OCI-LY1 (cell line): ENCODE measurements at regions not wholly inside any gene's neighbourhood (a gene's known extent, or its start where the extent isn't known, plus 50 kb on each side); places are given as distances from the start of the nearest gene placed in this dataset.

Source experiments
- H2AFZ ChIP-seq: fragments of 200-600 bp; sonication (generic), shearing (Covaris generic); 2 replicates; pipeline ENCODE4 v1.6.0; 2014; ENCODE audit warnings: antibody characterized with exemption, mild to moderate bottlenecking, low read length
- H3F3A ChIP-seq: fragments of 200-600 bp; sonication (generic), shearing (Covaris generic); 2 replicates; pipeline ENCODE4 v1.6.0; 2014; ENCODE audit warnings: mild to moderate bottlenecking, antibody characterized with exemption, low read length, moderate library complexity; ENCODE audit not compliant: insufficient read depth
- H3K27ac ChIP-seq: fragments of 200-600 bp; sonication (generic); 2 replicates; pipeline ENCODE4 v1.5.1; 2014; ENCODE audit warnings: low read length, mixed run types, mild to moderate bottlenecking, low read depth; ENCODE audit not compliant: poor library complexity, severe bottlenecking
- H3K27me3 ChIP-seq: fragments of 200-600 bp; sonication (generic); 2 replicates; pipeline ENCODE4 v1.6.0; 2014; ENCODE audit warnings: antibody characterized with exemption, mild to moderate bottlenecking, low read length, moderate library complexity; ENCODE audit not compliant: insufficient read depth
- H3K36me3 ChIP-seq: fragments of 200-600 bp; sonication (generic); 2 replicates; pipeline ENCODE4 v1.6.1; 2014; ENCODE audit warnings: mild to moderate bottlenecking, antibody characterized with exemption, low read length, moderate library complexity, mixed read lengths; ENCODE audit not compliant: insufficient read depth
- H3K4me1 ChIP-seq: fragments of 200-600 bp; sonication (generic); 2 replicates; pipeline ENCODE4 v1.5.1; 2014; ENCODE audit warnings: mild to moderate bottlenecking, low read length, moderate library complexity; ENCODE audit not compliant: insufficient read depth, severe bottlenecking
- H3K4me2 ChIP-seq: fragments of 200-600 bp; sonication (generic), shearing (Covaris generic); 2 replicates; pipeline ENCODE4 v1.6.1; 2014; ENCODE audit warnings: low read length
- H3K4me3 ChIP-seq: fragments of 200-600 bp; sonication (generic); 2 replicates; pipeline ENCODE4 v1.5.1; 2014; ENCODE audit warnings: low read length, low read depth, mild to moderate bottlenecking, mixed read lengths; ENCODE audit not compliant: poor library complexity, severe bottlenecking
- H3K79me2 ChIP-seq: fragments of 200-600 bp; shearing (Covaris generic); 2 replicates; pipeline ENCODE4 v1.6.1; 2016; ENCODE audit warnings: mixed run types, low read length, mixed read lengths; ENCODE audit not compliant: insufficient read depth
- H3K9ac ChIP-seq: fragments of 200-600 bp; sonication (generic), shearing (Covaris generic); 2 replicates; pipeline ENCODE4 v1.6.1; 2014; ENCODE audit warnings: mild to moderate bottlenecking, low read length, mixed read lengths
- H3K9me2 ChIP-seq: fragments of 200-600 bp; sonication (generic), shearing (Covaris generic); 2 replicates; pipeline ENCODE4 v1.6.1; 2014; ENCODE audit warnings: low read depth, mild to moderate bottlenecking, low read length, mixed read lengths
- H3K9me3 ChIP-seq: fragments of 200-600 bp; shearing (Covaris generic); 2 replicates; pipeline ENCODE4 v1.6.1; 2014; ENCODE audit warnings: low read length, mixed read lengths
- H4K20me1 ChIP-seq: fragments of 200-600 bp; sonication (generic), shearing (Covaris generic); 2 replicates; pipeline ENCODE4 v1.6.0; 2016; ENCODE audit warnings: mild to moderate bottlenecking, low read length; ENCODE audit not compliant: insufficient read depth
- CTCF ChIP-seq: fragments of 200-600 bp; sonication (generic), shearing (Covaris generic); IDR thresholded peaks from 2 replicates; pipeline ENCODE4 v1.5.1; 2017; ENCODE audit warnings: mild to moderate bottlenecking, antibody characterized with exemption, low read length, moderate library complexity, mixed read lengths
- EZH2 ChIP-seq: fragments of 200-600 bp; sonication (generic), shearing (Covaris generic); IDR thresholded peaks from 2 replicates; pipeline ENCODE4 v1.8.0; 2017; ENCODE audit warnings: borderline replicate concordance, mixed run types, mild to moderate bottlenecking, antibody characterized with exemption, low read length, moderate library complexity, mixed read lengths

DNA sequence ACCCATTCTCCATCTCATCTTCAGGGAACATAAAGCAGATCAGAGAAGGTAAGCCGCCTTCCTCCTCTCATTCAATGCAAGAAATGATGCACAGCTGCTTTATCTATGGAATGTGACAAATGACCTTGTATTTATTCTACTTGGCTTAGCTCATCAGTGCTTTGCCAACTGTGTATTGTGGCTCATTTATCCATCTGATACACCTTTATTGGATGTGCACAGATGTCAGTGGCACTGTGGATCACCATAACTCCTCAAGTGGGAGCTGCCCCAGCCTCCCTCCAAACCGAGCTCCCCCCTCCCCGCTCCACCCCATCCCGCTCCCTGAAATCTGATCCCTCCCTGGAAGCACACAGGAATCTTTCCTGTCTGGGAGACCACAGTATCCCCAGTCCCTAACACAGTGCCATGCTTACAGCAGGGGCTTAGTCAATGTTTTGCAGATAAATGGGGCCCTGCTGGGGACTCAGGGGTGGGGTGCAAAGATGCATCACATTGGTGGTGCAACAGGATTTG is 156.0 kb upstream of the RAB4A start:
- Histone ChIP-seq H3F3A (no peaks in the 10 kb centered on the region), H2AFZ (no peak overlapping the region), H3K4me3 (no peak overlapping the region), H3K4me1 (no peaks in the 10 kb centered on the region), H3K9me2 (no peaks in the 10 kb centered on the region), H3K79me2 (no peaks in the 10 kb centered on the region), H3K36me3 (no peaks in the 10 kb centered on the region), H3K9ac (no peak overlapping the region), H3K4me2 (no peak overlapping the region), H3K27me3 (no peaks in the 10 kb centered on the region; the same call in 1 of the 2 replicates), H3K9me3 (no peaks in the 10 kb centered on the region), H3K27ac (no peak overlapping the region), H4K20me1 (no peaks in the 10 kb centered on the region)
- TF ChIP-seq CTCF: no peak
- TF ChIP-seq EZH2: no peak

DNA sequence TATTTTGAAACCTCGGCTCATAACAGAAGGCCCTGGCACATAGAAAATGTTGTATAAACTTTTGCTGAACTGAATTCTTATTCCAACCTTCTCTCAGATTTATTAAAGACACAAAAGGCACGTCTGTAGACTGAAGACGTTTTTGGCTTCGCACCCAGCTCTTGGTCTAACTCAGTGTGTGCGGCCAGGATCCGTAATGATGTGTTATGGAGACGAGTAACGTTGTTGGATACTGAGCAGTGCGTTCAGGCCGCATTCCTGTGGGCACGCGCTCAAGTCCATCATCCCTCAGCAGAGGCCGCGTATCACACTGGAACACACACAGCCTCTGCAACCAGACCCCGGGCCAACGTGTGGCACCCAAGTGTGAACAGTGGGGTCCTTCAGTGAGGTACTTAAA is 154.8 kb upstream of the RAB4A start:
- TF ChIP-seq CTCF (no peak), EZH2 (no peak)

DNA sequence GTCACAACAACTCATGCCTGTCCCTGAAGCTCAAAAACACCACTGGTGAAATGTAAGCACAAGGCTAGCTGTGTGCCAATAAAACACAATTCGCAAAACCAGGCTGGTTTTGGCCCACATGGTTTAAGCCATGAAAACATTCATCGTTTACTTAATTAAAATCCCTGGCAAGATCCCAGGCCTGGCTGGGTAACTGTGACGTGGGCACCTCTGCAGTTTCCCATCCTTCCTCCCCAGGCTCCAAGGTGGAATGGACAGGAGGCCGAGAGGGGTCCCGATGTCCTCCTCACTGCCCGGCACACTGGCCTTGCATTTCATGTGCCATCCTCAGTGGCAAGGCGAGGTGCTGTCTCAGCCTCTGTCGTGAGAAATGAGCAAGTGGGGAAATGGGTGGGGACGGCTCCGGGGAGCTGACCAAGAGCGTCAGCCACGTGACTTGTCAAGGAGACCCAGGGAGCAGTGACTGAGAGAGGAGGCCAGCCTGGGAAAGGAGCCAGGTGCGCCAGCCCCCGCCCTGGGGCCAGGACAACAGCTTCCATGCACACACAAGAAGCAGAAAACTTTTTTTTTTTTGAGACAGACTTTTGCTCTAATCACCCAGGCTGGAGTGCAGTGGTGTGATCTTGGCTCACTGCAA is 153.1 kb upstream of the RAB4A start:
- Histone ChIP-seq H3K79me2 (no peaks in the 10 kb centered on the region), H3K36me3 (no peaks in the 10 kb centered on the region), H2AFZ (no peak overlapping the region), H3K4me2 (no peak overlapping the region), H4K20me1 (no peaks in the 10 kb centered on the region), H3F3A (no peaks in the 10 kb centered on the region), H3K4me3 (no peak overlapping the region), H3K9ac (no peak overlapping the region), H3K27ac (no peak overlapping the region), H3K9me2 (no peaks in the 10 kb centered on the region), H3K9me3 (no peaks in the 10 kb centered on the region), H3K4me1 (no peaks in the 10 kb centered on the region), H3K27me3 (peaks cover 7% of the 10 kb centered on the region; the same call in 1 of the 2 replicates)
- TF ChIP-seq EZH2 (no peak), CTCF (no peak)

More for the DNA sequence above, 154.8 kb upstream of the RAB4A start:
- Histone ChIP-seq H3K79me2 (no peaks in the 10 kb centered on the region), H3K9ac (no peak overlapping the region), H3K36me3 (no peaks in the 10 kb centered on the region), H2AFZ (no peak overlapping the region), H3K4me1 (no peaks in the 10 kb centered on the region), H3K9me2 (no peaks in the 10 kb centered on the region), H3K4me2 (no peak overlapping the region), H3K27ac (no peak overlapping the region), H4K20me1 (no peaks in the 10 kb centered on the region), H3K9me3 (no peaks in the 10 kb centered on the region), H3F3A (no peaks in the 10 kb centered on the region), H3K27me3 (peaks cover 7% of the 10 kb centered on the region; the same call in 1 of the 2 replicates), H3K4me3 (no peak overlapping the region)
